SH-SY5Y (cell line): ENCODE measurements at regions not wholly inside any gene's neighbourhood (a gene's known extent, or its start where the extent isn't known, plus 50 kb on each side); places are given as distances from the start of the nearest gene placed in this dataset.

ENCODE experiments used
- GATA2 ChIP-seq: IDR thresholded peaks from 2 replicates; pipeline ENCODE4 v1.6.1; 2011; ENCODE audit warnings: mild to moderate bottlenecking, low read depth, low read length
- GATA3 ChIP-seq: IDR thresholded peaks from 2 replicates; pipeline ENCODE4 v1.6.1; 2011; ENCODE audit warnings: low read depth, mild to moderate bottlenecking, low read length, moderate library complexity

GRCh38 chr5:103414604-103415003 lies 148.0 kb downstream of the NUDT12 start:
- TF ChIP-seq GATA3 (no peak), GATA2 (no peak)
